ENCODE measurements at regions not wholly inside any gene's neighbourhood (a gene's known extent, or its start where the extent isn't known, plus 50 kb on each side); places are given as distances from the start of the nearest gene placed in this dataset.

GRCh38 chr4:119692001-119692400 lies 63.4 kb upstream of the PDE5A start:
- Histone ChIP-seq H3K27me3 (ENCODE audit: insufficient read depth, low read depth) (no peaks in the 10 kb centered on the region), H3K9ac (no peak overlapping the region), H3K4me2 (no peak overlapping the region), H2AFZ (ENCODE audit: low read depth) (no peak overlapping the region), H3K36me3 (ENCODE audit: insufficient read depth) (no peaks in the 10 kb centered on the region), H3K27ac (no peak overlapping the region), H3K79me2 (ENCODE audit: insufficient read depth, low read depth) (no peaks in the 10 kb centered on the region), H4K20me1 (ENCODE audit: insufficient read depth) (no peaks in the 10 kb centered on the region), H3K4me1 (ENCODE audit: low read depth, poor library complexity, severe bottlenecking) (no peaks in the 10 kb centered on the region), H3K4me3 (IDR thresholded peaks at IDR 0.05; ENCODE audit: insufficient read depth, low read depth, low read length) (no peak overlapping the region)
- TF ChIP-seq CTCF (conservative IDR thresholded peaks at IDR 0.05; ENCODE audit: low read depth, low read length), result no peak

DNA sequence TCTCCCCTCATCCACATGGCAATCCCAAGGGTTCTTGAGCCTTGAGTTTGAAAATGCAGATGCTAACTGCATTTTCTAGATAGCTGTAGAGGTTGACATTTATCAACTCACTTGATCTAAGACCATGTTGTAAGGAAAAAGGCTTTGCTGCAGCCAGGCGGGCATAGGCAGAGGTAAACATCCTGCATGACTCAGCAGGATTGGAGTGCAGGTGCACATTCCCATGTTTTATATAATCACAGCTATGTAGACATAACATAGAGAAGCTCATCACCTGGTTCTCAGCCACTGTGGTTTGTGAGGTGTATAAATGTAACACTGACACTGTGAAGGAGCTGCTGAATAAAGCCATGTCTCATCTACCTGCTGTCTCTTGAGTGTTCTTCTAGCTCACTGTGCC lies 62.3 kb upstream of the PDE5A start:
- H3K27ac ChIP-seq, result no peak overlapping the region
- no peak overlapping the region for H3K4me3 ChIP-seq (IDR thresholded peaks at IDR 0.05; ENCODE audit: insufficient read depth, low read depth, low read length)

DNA sequence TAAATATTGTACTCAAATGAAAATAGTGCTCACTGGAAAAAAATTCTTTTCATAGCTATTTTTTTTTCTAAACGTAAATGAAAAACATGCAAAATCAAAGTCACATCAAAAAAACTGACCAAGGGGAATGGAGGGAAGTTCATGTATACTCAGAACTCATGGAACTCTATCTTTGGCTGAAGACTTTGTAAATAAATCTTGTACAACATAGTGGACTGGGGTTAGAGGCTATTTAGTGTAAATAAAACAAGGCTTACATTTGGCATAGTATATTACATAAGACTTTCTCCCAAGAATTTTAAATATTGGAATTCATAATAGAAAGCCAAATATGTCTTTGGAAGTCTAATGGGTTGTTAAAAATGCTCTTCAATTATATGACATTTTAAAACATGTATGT lies 59.8 kb upstream of the PDE5A start:
- Histone ChIP-seq H3K9ac (no peak overlapping the region), H4K20me1 (ENCODE audit: insufficient read depth) (no peaks in the 10 kb centered on the region; the same call in 1 of the 2 replicates), H2AFZ (ENCODE audit: low read depth) (no peak overlapping the region), H3K27ac (no peak overlapping the region), H3K27me3 (ENCODE audit: insufficient read depth, low read depth) (no peaks in the 10 kb centered on the region), H3K4me1 (ENCODE audit: low read depth, poor library complexity, severe bottlenecking) (no peaks in the 10 kb centered on the region), H3K4me2 (no peak overlapping the region), H3K79me2 (ENCODE audit: insufficient read depth, low read depth) (no peaks in the 10 kb centered on the region), H3K4me3 (IDR thresholded peaks at IDR 0.05; ENCODE audit: insufficient read depth, low read depth, low read length) (no peak overlapping the region), H3K36me3 (ENCODE audit: insufficient read depth) (no peaks in the 10 kb centered on the region)
- no peak for TF ChIP-seq CTCF (conservative IDR thresholded peaks at IDR 0.05; ENCODE audit: low read depth, low read length)

More for the DNA sequence above, 62.3 kb upstream of the PDE5A start:
- H2AFZ ChIP-seq (ENCODE audit: low read depth), result no peak overlapping the region
- no peaks in the 10 kb centered on the region for H4K20me1 ChIP-seq (ENCODE audit: insufficient read depth)
- no peaks in the 10 kb centered on the region for H3K79me2 ChIP-seq (ENCODE audit: insufficient read depth, low read depth)
- H3K4me2 ChIP-seq, result no peak overlapping the region
- H3K9ac ChIP-seq, result no peak overlapping the region
- no peaks in the 10 kb centered on the region for H3K36me3 ChIP-seq (ENCODE audit: insufficient read depth)
- no peaks in the 10 kb centered on the region for H3K4me1 ChIP-seq (ENCODE audit: low read depth, poor library complexity, severe bottlenecking)
- no peaks in the 10 kb centered on the region for H3K27me3 ChIP-seq (ENCODE audit: insufficient read depth, low read depth)
- no peak for TF ChIP-seq CTCF (conservative IDR thresholded peaks at IDR 0.05; ENCODE audit: low read depth, low read length)

- Histone ChIP-seq H3K9ac (no peak overlapping the region), H3K4me2 (no peak overlapping the region), H3K27me3 (ENCODE audit: insufficient read depth, low read depth) (no peaks in the 10 kb centered on the region), H3K27ac (no peak overlapping the region), H3K36me3 (ENCODE audit: insufficient read depth) (no peaks in the 10 kb centered on the region), H3K4me3 (IDR thresholded peaks at IDR 0.05; ENCODE audit: insufficient read depth, low read depth, low read length) (no peak overlapping the region), H2AFZ (ENCODE audit: low read depth) (no peak overlapping the region), H3K79me2 (ENCODE audit: insufficient read depth, low read depth) (no peaks in the 10 kb centered on the region), H4K20me1 (ENCODE audit: insufficient read depth) (no peaks in the 10 kb centered on the region; the same call in 1 of the 2 replicates), H3K4me1 (ENCODE audit: low read depth, poor library complexity, severe bottlenecking) (no peaks in the 10 kb centered on the region)
- TF ChIP-seq CTCF (conservative IDR thresholded peaks at IDR 0.05; ENCODE audit: low read depth, low read length), result no peak
Observed at GRCh38 chr4:119684463-119684862, 55.9 kb upstream of the PDE5A start.
